Activated T-helper 17 cell treated with anti-CD3 and anti-CD28 coated beads, Interleukin-2, amount 50 U/mL, for 72 hours (primary cell): ENCODE measurements at regions not wholly inside any gene's neighbourhood (a gene's known extent, or its start where the extent isn't known, plus 50 kb on each side); places are given as distances from the start of the nearest gene placed in this dataset.
"Not testable (repeated sequence)": the region's sequence is repeated elsewhere in the genome, so short reads cannot be mapped to it uniquely, and the experiment has no call there.

Source experiments
- ATAC-seq: fragments of 150-1000 bp; cut with Tn5 transposase; replicated peaks from 2 replicates; pipeline ENCODE4 v1.10.0; 2021; ENCODE audit warnings: mild to moderate bottlenecking, moderate library complexity
- H3K27ac Mint-ChIP-seq: one replicate; pipeline ENCODE4 v1.8.0; 2022; ENCODE audit warnings: mixed read lengths
- H3K27me3 Mint-ChIP-seq: one replicate; pipeline ENCODE4 v1.8.0; 2022; ENCODE audit warnings: mixed read lengths
- H3K36me3 Mint-ChIP-seq: one replicate; pipeline ENCODE4 v1.8.0; 2022; ENCODE audit warnings: low read depth, mild to moderate bottlenecking, mixed read lengths
- H3K4me1 Mint-ChIP-seq: one replicate; pipeline ENCODE4 v1.8.0; 2022; ENCODE audit warnings: mixed read lengths
- H3K4me3 Mint-ChIP-seq: one replicate; pipeline ENCODE4 v1.8.0; 2022; ENCODE audit warnings: mild to moderate bottlenecking, mixed read lengths
- H3K9me3 Mint-ChIP-seq: one replicate; pipeline ENCODE4 v1.8.0; 2022; ENCODE audit warnings: mixed read lengths

- not testable (repeated sequence) for H3K4me3 Mint-ChIP-seq, H3K36me3 Mint-ChIP-seq, H3K4me1 Mint-ChIP-seq, ATAC-seq, H3K27ac Mint-ChIP-seq, H3K9me3 Mint-ChIP-seq
- peaks cover 22% of the 10 kb centered on the region for H3K27me3 Mint-ChIP-seq
Observed at GRCh38 chr2:239817468-239818031, 207.6 kb downstream of the NDUFA10 start.

DNA sequence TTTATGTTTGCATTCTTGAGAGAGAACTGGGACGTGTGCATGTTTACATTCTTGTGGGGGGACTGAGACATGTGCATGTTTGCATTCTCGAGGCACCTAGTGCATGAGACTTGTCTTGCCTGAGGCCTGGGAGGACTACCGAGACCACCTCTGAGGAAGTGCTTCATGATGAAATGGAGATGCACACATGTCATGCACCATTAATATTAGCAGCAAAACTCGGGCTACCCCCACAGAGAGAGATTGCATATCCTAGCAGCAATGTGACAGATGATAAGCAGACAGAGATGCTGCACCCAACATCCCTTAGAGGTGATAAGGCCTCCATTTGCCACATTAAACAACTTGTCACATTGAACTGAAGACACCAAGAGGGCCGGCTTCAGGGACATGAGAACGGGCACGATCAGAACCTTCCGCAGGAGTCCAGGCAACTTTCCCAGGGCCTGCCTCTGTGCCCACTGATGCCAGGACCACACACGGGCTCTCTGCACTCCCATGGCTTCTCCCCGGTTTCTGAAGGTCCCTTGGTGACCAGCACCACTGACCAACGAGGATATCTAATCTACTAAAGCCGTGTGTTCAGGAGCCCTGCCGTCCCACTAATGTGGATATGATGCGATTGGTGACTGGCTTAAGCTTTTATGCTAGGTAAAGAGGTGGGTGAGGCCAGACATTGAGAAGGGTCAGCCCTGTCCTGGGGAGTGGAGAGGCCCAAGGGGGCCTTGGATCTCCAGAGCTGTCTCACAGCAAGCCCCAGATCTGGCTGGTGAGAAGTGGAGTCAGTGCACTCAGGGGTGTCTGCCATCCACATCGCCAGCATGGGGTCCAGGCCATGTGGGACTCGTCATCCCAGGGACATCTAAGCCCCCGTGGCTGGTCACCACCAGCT lies 208.3 kb downstream of the NDUFA10 start:
- Mint-ChIP-seq H3K27me3 (peaks cover 17% of the 10 kb centered on the region), H3K4me3 (no peak overlapping the region), H3K36me3 (no peaks in the 10 kb centered on the region), H3K9me3 (no peaks in the 10 kb centered on the region), H3K4me1 (no peaks in the 10 kb centered on the region), H3K27ac (no peak overlapping the region)
- no peak for ATAC-seq

DNA sequence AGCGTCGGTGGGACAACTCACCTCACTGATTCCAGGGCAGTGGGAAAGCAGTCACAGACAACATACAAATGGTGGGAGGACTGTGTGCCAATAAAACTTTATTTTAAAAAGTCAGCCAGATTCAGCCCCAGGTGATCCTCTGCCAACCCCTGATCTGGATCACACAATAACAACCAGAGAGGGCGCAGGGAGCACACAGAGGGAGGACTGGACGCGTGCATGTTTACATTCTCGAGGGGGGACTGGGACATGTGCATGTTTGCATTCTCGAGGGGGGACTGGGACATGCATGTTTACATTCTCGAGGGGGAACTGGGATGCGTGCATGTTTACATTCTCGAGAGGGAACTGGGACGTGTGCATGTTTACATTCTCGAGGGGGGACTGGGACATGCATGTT lies 209.5 kb downstream of the NDUFA10 start:
- Mint-ChIP-seq H3K4me3 (no peak overlapping the region), H3K27me3 (peaks cover 12% of the 10 kb centered on the region), H3K27ac (no peak overlapping the region), H3K9me3 (no peaks in the 10 kb centered on the region), H3K4me1 (no peaks in the 10 kb centered on the region), H3K36me3 (no peaks in the 10 kb centered on the region)
- ATAC-seq, result no peak

GRCh38 chr2:239814861-239815601 lies 210.1 kb downstream of the NDUFA10 start:
- no peak overlapping the region for H3K4me3 Mint-ChIP-seq
- ATAC-seq, result no peak
- H3K4me1 Mint-ChIP-seq, result no peaks in the 10 kb centered on the region
- no peak overlapping the region for H3K27ac Mint-ChIP-seq
- H3K27me3 Mint-ChIP-seq, result peaks cover 8% of the 10 kb centered on the region
- no peaks in the 10 kb centered on the region for H3K36me3 Mint-ChIP-seq
- H3K9me3 Mint-ChIP-seq, result no peaks in the 10 kb centered on the region

- H3K4me3 Mint-ChIP-seq, result no peak overlapping the region
- H3K27me3 Mint-ChIP-seq, result peaks cover 8% of the 10 kb centered on the region
- no peaks in the 10 kb centered on the region for H3K36me3 Mint-ChIP-seq
- no peak overlapping the region for H3K27ac Mint-ChIP-seq
- H3K9me3 Mint-ChIP-seq, result no peaks in the 10 kb centered on the region
- no peak for ATAC-seq
- no peaks in the 10 kb centered on the region for H3K4me1 Mint-ChIP-seq
Observed at GRCh38 chr2:239814116-239814860, 210.9 kb downstream of the NDUFA10 start.

- Mint-ChIP-seq H3K9me3 (no peaks in the 10 kb centered on the region), H3K27me3 (peaks cover 3% of the 10 kb centered on the region), H3K36me3 (no peaks in the 10 kb centered on the region), H3K27ac (no peak overlapping the region), H3K4me1 (no peaks in the 10 kb centered on the region), H3K4me3 (no peak overlapping the region)
- ATAC-seq, result no peak
Observed at GRCh38 chr2:239813261-239814115, 211.7 kb downstream of the NDUFA10 start.

DNA sequence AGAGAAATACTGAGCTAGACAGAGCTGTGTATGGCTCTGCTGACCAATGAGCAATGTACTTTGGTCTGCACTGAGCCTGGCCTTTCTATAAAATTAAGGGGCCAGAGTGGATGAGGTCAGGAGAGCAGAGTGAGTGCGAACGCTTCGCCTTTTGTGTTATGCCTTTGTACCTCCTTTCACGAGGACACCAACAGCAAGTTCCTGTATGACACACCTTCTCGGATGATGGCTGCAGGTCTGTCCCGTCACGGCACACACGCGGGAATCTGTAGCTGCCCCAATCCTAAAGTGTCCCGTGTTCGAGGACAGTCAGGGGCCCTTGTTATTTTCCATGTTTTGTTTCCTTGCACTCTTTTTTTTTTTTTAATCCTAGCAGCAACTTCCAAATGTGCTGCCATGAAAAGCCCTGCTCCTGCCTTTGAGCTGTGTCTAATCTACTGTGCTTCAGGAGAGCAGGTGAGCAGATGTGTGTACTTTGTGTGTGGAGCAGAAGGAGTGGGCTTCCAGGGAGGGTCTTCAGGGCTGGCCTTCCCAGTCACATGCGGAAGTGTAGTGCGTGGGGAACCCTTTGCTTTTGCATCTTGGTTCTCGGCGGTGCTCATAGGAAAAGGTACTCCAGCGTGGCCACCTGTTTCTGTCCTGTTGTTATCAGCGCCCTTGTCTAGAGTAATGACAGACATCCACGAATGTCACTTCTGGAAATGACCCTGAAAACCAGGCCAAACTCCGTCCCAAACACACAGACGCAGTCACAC lies 213.2 kb downstream of the NDUFA10 start:
- no peaks in the 10 kb centered on the region for H3K9me3 Mint-ChIP-seq
- H3K27ac Mint-ChIP-seq, result no peak overlapping the region
- no peak overlapping the region for H3K4me3 Mint-ChIP-seq
- H3K36me3 Mint-ChIP-seq, result no peaks in the 10 kb centered on the region
- H3K4me1 Mint-ChIP-seq, result no peaks in the 10 kb centered on the region
- ATAC-seq, result no peak
- peaks cover 3% of the 10 kb centered on the region for H3K27me3 Mint-ChIP-seq

- Mint-ChIP-seq H3K27me3 (peaks cover 3% of the 10 kb centered on the region), H3K4me1 (no peaks in the 10 kb centered on the region), H3K4me3 (no peak overlapping the region), H3K36me3 (no peaks in the 10 kb centered on the region), H3K27ac (no peak overlapping the region), H3K9me3 (no peaks in the 10 kb centered on the region)
- no peak for ATAC-seq
Observed at GRCh38 chr2:239811111-239811781, 213.9 kb downstream of the NDUFA10 start.

GRCh38 chr2:239809391-239809790 lies 215.8 kb downstream of the NDUFA10 start:
- H3K36me3 Mint-ChIP-seq, result no peaks in the 10 kb centered on the region
- no peak overlapping the region for H3K27ac Mint-ChIP-seq
- H3K9me3 Mint-ChIP-seq, result no peaks in the 10 kb centered on the region
- H3K27me3 Mint-ChIP-seq, result no peaks in the 10 kb centered on the region
- ATAC-seq, result no peak
- no peaks in the 10 kb centered on the region for H3K4me1 Mint-ChIP-seq
- no peak overlapping the region for H3K4me3 Mint-ChIP-seq

DNA sequence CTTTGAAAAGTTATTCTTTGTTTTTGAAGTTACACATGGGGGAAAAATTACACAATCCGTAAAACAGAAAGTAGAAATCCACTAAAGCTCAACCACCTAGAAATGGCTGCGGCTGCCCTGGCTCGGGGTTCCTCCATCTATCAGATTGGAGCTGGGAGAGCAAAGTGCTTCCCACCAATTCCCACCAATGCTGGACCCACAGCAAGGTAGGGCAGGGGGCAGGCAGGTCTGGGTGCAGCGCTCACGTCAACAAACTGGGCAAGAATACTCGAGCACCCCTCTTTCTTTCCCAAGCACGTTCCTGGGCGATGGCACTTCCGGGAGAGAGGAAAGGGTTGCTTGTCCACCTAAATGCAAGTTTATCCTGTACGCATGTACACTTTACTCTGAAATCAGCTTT lies 217.6 kb downstream of the NDUFA10 start:
- Mint-ChIP-seq H3K27ac (no peak overlapping the region), H3K4me1 (no peaks in the 10 kb centered on the region), H3K27me3 (no peaks in the 10 kb centered on the region), H3K9me3 (no peaks in the 10 kb centered on the region), H3K36me3 (no peaks in the 10 kb centered on the region), H3K4me3 (no peak overlapping the region)
- ATAC-seq, result no peak

GRCh38 chr2:239806758-239807434 lies 218.2 kb downstream of the NDUFA10 start:
- no peaks in the 10 kb centered on the region for H3K9me3 Mint-ChIP-seq
- no peaks in the 10 kb centered on the region for H3K4me1 Mint-ChIP-seq
- ATAC-seq, result no peak
- no peak overlapping the region for H3K4me3 Mint-ChIP-seq
- no peak overlapping the region for H3K27ac Mint-ChIP-seq
- no peaks in the 10 kb centered on the region for H3K36me3 Mint-ChIP-seq
- H3K27me3 Mint-ChIP-seq, result peaks cover 2% of the 10 kb centered on the region

DNA sequence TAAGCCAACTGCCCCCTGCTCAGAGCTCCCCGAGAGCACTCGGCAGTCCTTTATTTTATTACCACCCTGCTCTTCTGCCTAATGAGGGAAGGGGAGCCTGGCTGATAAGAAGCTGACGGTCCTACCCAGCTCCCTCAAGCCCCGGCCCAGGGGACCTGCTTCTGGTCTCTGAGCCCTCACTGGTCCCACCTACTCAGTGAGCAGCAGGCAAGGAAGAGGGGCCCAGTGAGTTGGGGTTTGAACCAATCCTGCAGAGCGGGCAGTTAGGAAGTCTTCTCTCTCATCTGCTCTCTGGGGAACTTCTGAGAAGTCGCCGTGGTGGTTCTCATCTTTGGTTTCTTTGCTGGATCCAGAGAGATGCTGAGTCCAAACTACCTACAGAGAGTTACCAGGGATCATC lies 218.9 kb downstream of the NDUFA10 start:
- Mint-ChIP-seq H3K9me3 (no peaks in the 10 kb centered on the region), H3K36me3 (no peaks in the 10 kb centered on the region), H3K27me3 (peaks cover 4% of the 10 kb centered on the region), H3K4me3 (no peak overlapping the region), H3K4me1 (no peaks in the 10 kb centered on the region), H3K27ac (no peak overlapping the region)
- no peak for ATAC-seq
